ENCODE measurements at regions not wholly inside any gene's neighbourhood (a gene's known extent, or its start where the extent isn't known, plus 50 kb on each side); places are given as distances from the start of the nearest gene placed in this dataset.

- H3K4me2 ChIP-seq (ENCODE audit: low read length) = peak overlapping the region; percentile 51
- H3K79me2 ChIP-seq (ENCODE audit: insufficient read depth, low read length) = no peaks in the 10 kb centered on the region
- H3K27ac Mint-ChIP-seq (ENCODE audit: unreplicated experiment) = peak overlapping the region; percentile 82
- H3K4me1 Mint-ChIP-seq (ENCODE audit: low read depth, unreplicated experiment) = peaks cover 10% of the 10 kb centered on the region
- H3K4me3 ChIP-seq (ENCODE audit: insufficient read depth, low read depth, low read length) = no peak overlapping the region
- H3K4me1 ChIP-seq (ENCODE audit: insufficient read depth, low read length) = peaks cover 7% of the 10 kb centered on the region
- peak overlapping the region; percentile 49 for H3K27ac ChIP-seq (ENCODE audit: low read depth, low read length)
- TF ChIP-seq EZH2 (IDR thresholded peaks at IDR 0.05; ENCODE audit: insufficient read depth, low read length) = no peak
- TF ChIP-seq CTCF (IDR thresholded peaks at IDR 0.05; ENCODE audit: insufficient read depth, low read depth, low read length) = no peak
- no peaks in the 10 kb centered on the region for H3K27me3 ChIP-seq (ENCODE audit: insufficient read depth, low read length)
- H3K9me3 ChIP-seq (ENCODE audit: insufficient read depth, low read depth, low read length) = no peaks in the 10 kb centered on the region
- H3K4me3 Mint-ChIP-seq (ENCODE audit: unreplicated experiment) = no peak overlapping the region
- no peaks in the 10 kb centered on the region for H3K27me3 Mint-ChIP-seq (ENCODE audit: low read depth, unreplicated experiment)
- no peaks in the 10 kb centered on the region for H4K20me1 ChIP-seq (ENCODE audit: insufficient read depth, low read length)
- FAIRE-seq (no peak), DNase-seq (ENCODE audit: low read depth) (peak; percentile 67)
- H3K9ac ChIP-seq (ENCODE audit: low read length) = no peak overlapping the region
- no peaks in the 10 kb centered on the region for H3K36me3 ChIP-seq (ENCODE audit: insufficient read depth, low read length)
- no peaks in the 10 kb centered on the region for H3K36me3 Mint-ChIP-seq (ENCODE audit: low read depth, unreplicated experiment)
- no peaks in the 10 kb centered on the region for H3K9me3 Mint-ChIP-seq (ENCODE audit: unreplicated experiment)
- peak overlapping the region; percentile 6 for H2AFZ ChIP-seq (ENCODE audit: low read depth, low read length)
Observed at GRCh38 chr11:42043312-42043711, 583.9 kb upstream of the LRRC4C start.

- Histone ChIP-seq H3K4me3 (ENCODE audit: insufficient read depth, low read depth, low read length) (no peak overlapping the region), H3K27ac (ENCODE audit: low read depth, low read length) (no peak overlapping the region), H3K4me1 (ENCODE audit: insufficient read depth, low read length) (peaks cover 6% of the 10 kb centered on the region), H3K36me3 (ENCODE audit: insufficient read depth, low read length) (no peaks in the 10 kb centered on the region), H3K79me2 (ENCODE audit: insufficient read depth, low read length) (no peaks in the 10 kb centered on the region), H3K9me3 (ENCODE audit: insufficient read depth, low read depth, low read length) (no peaks in the 10 kb centered on the region), H2AFZ (ENCODE audit: low read depth, low read length) (no peak overlapping the region), H3K27me3 (ENCODE audit: insufficient read depth, low read length) (no peaks in the 10 kb centered on the region), H3K9ac (ENCODE audit: low read length) (no peak overlapping the region), H4K20me1 (ENCODE audit: insufficient read depth, low read length) (no peaks in the 10 kb centered on the region), H3K4me2 (ENCODE audit: low read length) (no peak overlapping the region)
- FAIRE-seq (no peak), DNase-seq (ENCODE audit: low read depth) (no peak)
- Mint-ChIP-seq H3K9me3 (ENCODE audit: unreplicated experiment) (peaks cover 2% of the 10 kb centered on the region), H3K4me1 (ENCODE audit: low read depth, unreplicated experiment) (peaks cover 5% of the 10 kb centered on the region), H3K27ac (ENCODE audit: unreplicated experiment) (no peak overlapping the region), H3K4me3 (ENCODE audit: unreplicated experiment) (no peak overlapping the region), H3K36me3 (ENCODE audit: low read depth, unreplicated experiment) (no peaks in the 10 kb centered on the region), H3K27me3 (ENCODE audit: low read depth, unreplicated experiment) (no peaks in the 10 kb centered on the region)
- TF ChIP-seq EZH2 (IDR thresholded peaks at IDR 0.05; ENCODE audit: insufficient read depth, low read length) (no peak), CTCF (IDR thresholded peaks at IDR 0.05; ENCODE audit: insufficient read depth, low read depth, low read length) (no peak)
Observed at GRCh38 chr11:42047637-42048555, 588.4 kb upstream of the LRRC4C start.

GRCh38 chr11:42049186-42049585, 589.7 kb upstream of the LRRC4C start:
- no peaks in the 10 kb centered on the region for H3K9me3 ChIP-seq (ENCODE audit: insufficient read depth, low read depth, low read length)
- H3K4me3 ChIP-seq (ENCODE audit: insufficient read depth, low read depth, low read length) = no peak overlapping the region
- no peaks in the 10 kb centered on the region for H3K79me2 ChIP-seq (ENCODE audit: insufficient read depth, low read length)
- TF ChIP-seq EZH2 (IDR thresholded peaks at IDR 0.05; ENCODE audit: insufficient read depth, low read length) = no peak
- TF ChIP-seq CTCF (IDR thresholded peaks at IDR 0.05; ENCODE audit: insufficient read depth, low read depth, low read length) = no peak
- no peak overlapping the region for H3K27ac Mint-ChIP-seq (ENCODE audit: unreplicated experiment)
- no peaks in the 10 kb centered on the region for H3K27me3 Mint-ChIP-seq (ENCODE audit: low read depth, unreplicated experiment)
- DNase-seq (ENCODE audit: low read depth) (no peak), FAIRE-seq (no peak)
- H3K4me3 Mint-ChIP-seq (ENCODE audit: unreplicated experiment) = no peak overlapping the region
- no peaks in the 10 kb centered on the region for H3K4me1 Mint-ChIP-seq (ENCODE audit: low read depth, unreplicated experiment)
- peaks cover 2% of the 10 kb centered on the region for H3K9me3 Mint-ChIP-seq (ENCODE audit: unreplicated experiment)
- no peaks in the 10 kb centered on the region for H4K20me1 ChIP-seq (ENCODE audit: insufficient read depth, low read length)
- no peak overlapping the region for H3K4me2 ChIP-seq (ENCODE audit: low read length)
- H3K4me1 ChIP-seq (ENCODE audit: insufficient read depth, low read length) = no peaks in the 10 kb centered on the region
- no peak overlapping the region for H3K27ac ChIP-seq (ENCODE audit: low read depth, low read length)
- no peaks in the 10 kb centered on the region for H3K27me3 ChIP-seq (ENCODE audit: insufficient read depth, low read length)
- H3K9ac ChIP-seq (ENCODE audit: low read length) = no peak overlapping the region
- no peaks in the 10 kb centered on the region for H3K36me3 ChIP-seq (ENCODE audit: insufficient read depth, low read length)
- no peaks in the 10 kb centered on the region for H3K36me3 Mint-ChIP-seq (ENCODE audit: low read depth, unreplicated experiment)
- no peak overlapping the region for H2AFZ ChIP-seq (ENCODE audit: low read depth, low read length)
